Lung (tissue), 11 donors: ENCODE measurements at regions not wholly inside any gene's neighbourhood (a gene's known extent, or its start where the extent isn't known, plus 50 kb on each side); places are given as distances from the start of the nearest gene placed in this dataset.

ENCODE experiments used
- ATAC-seq: fragments of 200-7000 bp; cut with Tn5 transposase; one replicate; pipeline ENCODE4 v1.9.1; 2020; ENCODE audit warnings: moderate number of reproducible peaks; ENCODE audit not compliant: insufficient read depth, low FRiP score
- DNase-seq, 3 donors: peaks; one replicate each; pipeline ENCODE4 v3.0.0-alpha.2; 2013 to 2017
- H3K27ac ChIP-seq, 2 donors: one replicate each; pipeline ENCODE4 v1.5.1; 2013; ENCODE audit warnings: mild to moderate bottlenecking in 2 of 2, moderate library complexity in 2 of 2, control low read depth in 1 of 2, inconsistent platforms in 1 of 2, low read depth in 1 of 2, low read length in 1 of 2
- H3K27me3 ChIP-seq, 3 donors: one replicate each; pipeline ENCODE4 v1.5.1; 2013; ENCODE audit warnings: low read length in 2 of 3; ENCODE audit not compliant: control insufficient read depth in 3 of 3, insufficient read depth in 3 of 3
- H3K36me3 ChIP-seq, 4 donors: one replicate each; pipeline ENCODE4 v1.5.1; 2013; ENCODE audit warnings: low read length in 4 of 4, mild to moderate bottlenecking in 1 of 4, moderate library complexity in 1 of 4; ENCODE audit not compliant: control insufficient read depth in 4 of 4, insufficient read depth in 4 of 4
- H3K4me1 ChIP-seq, 5 donors: one replicate each; pipeline ENCODE4 v1.5.1; 2013; ENCODE audit warnings: low read length in 5 of 5, mild to moderate bottlenecking in 2 of 5, moderate library complexity in 1 of 5; ENCODE audit not compliant: control insufficient read depth in 5 of 5, insufficient read depth in 5 of 5
- H3K4me3 ChIP-seq: one replicate; pipeline ENCODE4 v1.5.1; 2013; ENCODE audit warnings: mild to moderate bottlenecking, control low read depth, moderate library complexity
- H3K9ac ChIP-seq, 2 donors: one replicate each; pipeline ENCODE4 v1.5.1; 2013; ENCODE audit warnings: low read length in 2 of 2, control low read depth in 1 of 2; ENCODE audit not compliant: insufficient read depth in 1 of 2
- H3K9me3 ChIP-seq, 4 donors: one replicate each; pipeline ENCODE4 v1.5.1; 2013; ENCODE audit warnings: low read length in 3 of 4, mild to moderate bottlenecking in 1 of 4, moderate library complexity in 1 of 4; ENCODE audit not compliant: control insufficient read depth in 4 of 4, insufficient read depth in 3 of 4
- CTCF ChIP-seq: IDR thresholded peaks from 2 replicates; pipeline ENCODE4 v1.5.1; 2012; ENCODE audit warnings: mild to moderate bottlenecking; ENCODE audit errors: control extremely low read depth, extremely low read depth
- WGBS, 2 donors: extraction: QIAGEN DNeasy Blood & Tissue Kit; methylation state at CpG; one replicate each; pipeline ENCODE4 v1.1.7; 2013; 5-methylcytosine and 5-hydroxymethylcytosine counted together
- donor health status: control.
- donor health status: control.
- donor health status: Bipolar disorder and iron deficiency.
- donor health status: healthy.
- donor health status: DM: yes; HTN: yes; CAD: no.

GRCh38 chr21:25149022-25149421, 458.3 kb downstream of the MRPL39 start:
- Histone ChIP-seq H3K27ac (no peak overlapping the region), H3K36me3 (no peaks in the 10 kb centered on the region), H3K9me3 (peaks cover 0 to 3% (median 0%) of the 10 kb centered on the region in 4 donors), H3K4me3 (no peak overlapping the region), H3K9ac (no peak overlapping the region), H3K27me3 (no peaks in the 10 kb centered on the region), H3K4me1 (peaks cover 0 to 1% (median 0%) of the 10 kb centered on the region in 5 donors)
- ATAC-seq: no peak
- TF ChIP-seq CTCF: no peak
- no peak for DNase-seq
- 83 to 87% methylated on average over 1 of the region's 1 CpG for WGBS, 2 donors

- 61 to 73% methylated on average over 1 of the region's 1 CpG for WGBS, 2 donors
- Histone ChIP-seq H3K27me3 (no peaks in the 10 kb centered on the region), H3K4me1 (no peaks in the 10 kb centered on the region), H3K9ac (no peak overlapping the region), H3K4me3 (no peak overlapping the region), H3K9me3 (peaks cover 0 to 3% (median 0%) of the 10 kb centered on the region in 4 donors), H3K36me3 (no peaks in the 10 kb centered on the region), H3K27ac (no peak overlapping the region)
- TF ChIP-seq CTCF: no peak
- DNase-seq (no peak), ATAC-seq (no peak)
Observed at GRCh38 chr21:25139414-25139813, 467.9 kb downstream of the MRPL39 start.

- H3K9me3 ChIP-seq: peaks cover 0 to 3% (median 0%) of the 10 kb centered on the region in 4 donors
- no peaks in the 10 kb centered on the region for H3K4me1 ChIP-seq
- TF ChIP-seq CTCF: no peak
- WGBS, 2 donors: 82 to 94% methylated on average over 2 of the region's 2 CpGs
- no peaks in the 10 kb centered on the region for H3K36me3 ChIP-seq
- DNase-seq (no peak), ATAC-seq (no peak)
- no peak overlapping the region for H3K9ac ChIP-seq
- H3K27me3 ChIP-seq: no peaks in the 10 kb centered on the region
- no peak overlapping the region for H3K4me3 ChIP-seq
- H3K27ac ChIP-seq: no peak overlapping the region
Observed at GRCh38 chr21:25133939-25134338, 473.3 kb downstream of the MRPL39 start.

- H3K27me3 ChIP-seq: no peaks in the 10 kb centered on the region
- DNase-seq (no peak), ATAC-seq (no peak)
- H3K4me3 ChIP-seq: no peak overlapping the region
- no peaks in the 10 kb centered on the region for H3K36me3 ChIP-seq
- no peak overlapping the region for H3K9ac ChIP-seq
- H3K27ac ChIP-seq: no peak overlapping the region
- no peaks in the 10 kb centered on the region for H3K9me3 ChIP-seq
- no peaks in the 10 kb centered on the region for H3K4me1 ChIP-seq
- 79 to 82% methylated on average over 1 of the region's 1 CpG for WGBS, 2 donors
- TF ChIP-seq CTCF: no peak
Observed at GRCh38 chr21:25127811-25128210, 479.5 kb downstream of the MRPL39 start.
